ENCODE measurements at regions not wholly inside any gene's neighbourhood (a gene's known extent, or its start where the extent isn't known, plus 50 kb on each side); places are given as distances from the start of the nearest gene placed in this dataset.

GRCh38 chr4:141352331-141352730 lies 131.6 kb downstream of the ZNF330 start:
- TF ChIP-seq ETV5 (CRISPR knock-in tag; IDR thresholded peaks at IDR 0.05; ENCODE audit: borderline replicate concordance), result no peak
- TF ChIP-seq, protein P1, sequence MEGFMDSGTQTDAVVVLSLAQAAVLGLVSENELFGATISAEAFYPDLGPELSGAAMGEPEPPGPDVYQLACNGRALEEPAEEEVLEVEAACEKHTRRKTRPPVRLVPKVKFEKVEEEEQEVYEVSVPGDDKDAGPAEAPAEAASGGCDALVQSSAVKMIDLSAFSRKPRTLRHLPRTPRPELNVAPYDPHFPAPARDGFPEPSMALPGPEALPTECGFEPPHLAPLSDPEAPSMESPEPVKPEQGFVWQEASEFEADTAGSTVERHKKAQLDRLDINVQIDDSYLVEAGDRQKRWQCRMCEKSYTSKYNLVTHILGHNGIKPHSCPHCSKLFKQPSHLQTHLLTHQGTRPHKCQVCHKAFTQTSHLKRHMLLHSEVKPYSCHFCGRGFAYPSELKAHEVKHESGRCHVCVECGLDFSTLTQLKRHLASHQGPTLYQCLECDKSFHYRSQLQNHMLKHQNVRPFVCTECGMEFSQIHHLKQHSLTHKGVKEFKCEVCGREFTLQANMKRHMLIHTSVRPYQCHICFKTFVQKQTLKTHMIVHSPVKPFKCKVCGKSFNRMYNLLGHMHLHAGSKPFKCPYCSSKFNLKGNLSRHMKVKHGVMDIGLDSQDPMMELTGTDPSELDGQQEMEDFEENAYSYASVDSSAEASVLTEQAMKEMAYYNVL (CRISPR knock-in tag; IDR thresholded peaks at IDR 0.05; ENCODE audit: borderline replicate concordance), result no peak
- TF ChIP-seq ESRRA (CRISPR knock-in tag; IDR thresholded peaks at IDR 0.05; ENCODE audit: low read depth), result no peak
- no peak for TF ChIP-seq ZNF367 (CRISPR knock-in tag; IDR thresholded peaks at IDR 0.05; ENCODE audit: borderline replicate concordance)
- TF ChIP-seq CTCF (CRISPR knock-in tag; IDR thresholded peaks at IDR 0.05), result no peak
- TF ChIP-seq KDM1A (CRISPR knock-in tag; IDR thresholded peaks at IDR 0.05), result no peak
- TF ChIP-seq ZNF83 (CRISPR knock-in tag; IDR thresholded peaks at IDR 0.05; ENCODE audit: borderline replicate concordance), result no peak
- TF ChIP-seq, protein P2, sequence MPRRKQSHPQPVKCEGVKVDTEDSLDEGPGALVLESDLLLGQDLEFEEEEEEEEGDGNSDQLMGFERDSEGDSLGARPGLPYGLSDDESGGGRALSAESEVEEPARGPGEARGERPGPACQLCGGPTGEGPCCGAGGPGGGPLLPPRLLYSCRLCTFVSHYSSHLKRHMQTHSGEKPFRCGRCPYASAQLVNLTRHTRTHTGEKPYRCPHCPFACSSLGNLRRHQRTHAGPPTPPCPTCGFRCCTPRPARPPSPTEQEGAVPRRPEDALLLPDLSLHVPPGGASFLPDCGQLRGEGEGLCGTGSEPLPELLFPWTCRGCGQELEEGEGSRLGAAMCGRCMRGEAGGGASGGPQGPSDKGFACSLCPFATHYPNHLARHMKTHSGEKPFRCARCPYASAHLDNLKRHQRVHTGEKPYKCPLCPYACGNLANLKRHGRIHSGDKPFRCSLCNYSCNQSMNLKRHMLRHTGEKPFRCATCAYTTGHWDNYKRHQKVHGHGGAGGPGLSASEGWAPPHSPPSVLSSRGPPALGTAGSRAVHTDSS (CRISPR knock-in tag; conservative IDR thresholded peaks at IDR 0.05), result no peak
- TF ChIP-seq ISX (CRISPR knock-in tag; conservative IDR thresholded peaks at IDR 0.05), result no peak
- TF ChIP-seq ZBTB21 (CRISPR knock-in tag; IDR thresholded peaks at IDR 0.05), result no peak
- no peak for TF ChIP-seq ZNF841 (CRISPR knock-in tag; IDR thresholded peaks at IDR 0.05; ENCODE audit: borderline replicate concordance)
- no peak for TF ChIP-seq ZNF605 (CRISPR knock-in tag; IDR thresholded peaks at IDR 0.05)
- no peak for TF ChIP-seq CBFB (CRISPR knock-in tag; IDR thresholded peaks at IDR 0.05)
